ENCODE measurements at regions not wholly inside any gene's neighbourhood (a gene's known extent, or its start where the extent isn't known, plus 50 kb on each side); places are given as distances from the start of the nearest gene placed in this dataset.
A peak's percentile ranks its signal among the peaks of the same experiment; 100 is the strongest.

GRCh38 chr17:77449908-77450741 lies 309.4 kb downstream of the SEC14L1 start (continued):
- TF ChIP-seq NR2C2 (CRISPR knock-in tag; IDR thresholded peaks at IDR 0.05; ENCODE audit: borderline replicate concordance) = peak; percentile 98
- peak; percentile 68 for TF ChIP-seq ASH2L (IDR thresholded peaks at IDR 0.05; ENCODE audit: insufficient read length, low read depth, low read length)
- TF ChIP-seq ISX (CRISPR knock-in tag; conservative IDR thresholded peaks at IDR 0.05) = no peak
- TF ChIP-seq SIN3B (IDR thresholded peaks at IDR 0.05; ENCODE audit: low read length) = peak; percentile 2; the same call in 1 of the 2 replicates
- no peak for TF ChIP-seq CREBL2 (CRISPR knock-in tag; IDR thresholded peaks at IDR 0.05; ENCODE audit: borderline replicate concordance)
- no peak for TF ChIP-seq TBX3 (IDR thresholded peaks at IDR 0.05; ENCODE audit: borderline replicate concordance)
- peak; percentile 58; the same call in 1 of the 2 replicates for TF ChIP-seq SOX5 (CRISPR knock-in tag; IDR thresholded peaks at IDR 0.05; ENCODE audit: borderline replicate concordance)
- no peak for TF ChIP-seq DBP (CRISPR knock-in tag; IDR thresholded peaks at IDR 0.05; ENCODE audit: not compliant biosample characterization)
- peak; percentile 10; the same call in 1 of the 2 replicates for TF ChIP-seq ZNF609 (CRISPR knock-in tag; IDR thresholded peaks at IDR 0.05; ENCODE audit: borderline replicate concordance)
- no peak for TF ChIP-seq MATR3 (CRISPR knock-in tag; IDR thresholded peaks at IDR 0.05)
- TF ChIP-seq ZBTB4 (CRISPR knock-in tag; IDR thresholded peaks at IDR 0.05; ENCODE audit: borderline replicate concordance) = peak; percentile 60
- TF ChIP-seq CREB3 (CRISPR knock-in tag; IDR thresholded peaks at IDR 0.05) = no peak
- no peak for TF ChIP-seq ZNF543 (CRISPR knock-in tag; IDR thresholded peaks at IDR 0.05)
- 0 out of 2 replicates have a peak, but pooled peaks have one; percentile 15 for TF ChIP-seq NFKB2 (CRISPR knock-in tag; IDR thresholded peaks at IDR 0.05; ENCODE audit: borderline replicate concordance)
- TF ChIP-seq ZNF17 (CRISPR knock-in tag; IDR thresholded peaks at IDR 0.05) = no peak
- TF ChIP-seq ZNF431 (CRISPR knock-in tag; IDR thresholded peaks at IDR 0.05; ENCODE audit: borderline replicate concordance, low read depth) = 0 out of 2 replicates have a peak, but pooled peaks have one; percentile 55
- peak; percentile 79; the same call in 1 of the 2 replicates for TF ChIP-seq SP5 (CRISPR knock-in tag; IDR thresholded peaks at IDR 0.05; ENCODE audit: borderline replicate concordance, low read depth)
- TF ChIP-seq RFXAP (CRISPR knock-in tag; IDR thresholded peaks at IDR 0.05; ENCODE audit: borderline replicate concordance) = no peak; the same call in 1 of the 2 replicates

All from HepG2 (cell line).